ENCODE measurements at regions not wholly inside any gene's neighbourhood (a gene's known extent, or its start where the extent isn't known, plus 50 kb on each side); places are given as distances from the start of the nearest gene placed in this dataset.
"Not testable (repeated sequence)": the region's sequence is repeated elsewhere in the genome, so short reads cannot be mapped to it uniquely, and the experiment has no call there.

DNA sequence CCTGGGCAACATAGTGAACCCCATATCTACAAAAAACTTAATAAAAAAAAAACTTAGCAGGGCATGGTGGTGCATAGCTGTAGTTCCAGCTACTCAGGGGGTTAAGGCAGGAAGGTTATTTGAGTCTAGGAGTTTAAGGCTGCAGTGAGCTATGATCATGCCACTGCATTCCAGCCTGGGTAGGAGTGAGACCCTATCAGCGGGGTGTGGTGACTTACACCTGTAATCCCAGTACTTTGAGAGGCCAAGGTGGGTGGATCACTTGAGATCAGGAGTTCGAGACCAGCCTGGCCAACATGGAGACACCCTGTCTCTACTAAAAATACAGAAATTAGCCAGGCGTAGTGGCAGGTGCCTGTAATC lies 63.0 kb upstream of the TRIM24 start:
- not testable (repeated sequence) for TF ChIP-seq HCFC1 (IDR thresholded peaks at IDR 0.05; ENCODE audit: low read length); CHD1 (IDR thresholded peaks at IDR 0.05; ENCODE audit: low read depth, low read length); SIN3A (IDR thresholded peaks at IDR 0.05; ENCODE audit: low read depth, low read length); MEF2A (IDR thresholded peaks at IDR 0.05; ENCODE audit: insufficient read depth, low read depth, low read length); NFIC (IDR thresholded peaks at IDR 0.05; ENCODE audit: low read depth, low read length); SP1 (IDR thresholded peaks at IDR 0.05; ENCODE audit: low read depth, low read length)
- TF ChIP-seq, protein P1, sequence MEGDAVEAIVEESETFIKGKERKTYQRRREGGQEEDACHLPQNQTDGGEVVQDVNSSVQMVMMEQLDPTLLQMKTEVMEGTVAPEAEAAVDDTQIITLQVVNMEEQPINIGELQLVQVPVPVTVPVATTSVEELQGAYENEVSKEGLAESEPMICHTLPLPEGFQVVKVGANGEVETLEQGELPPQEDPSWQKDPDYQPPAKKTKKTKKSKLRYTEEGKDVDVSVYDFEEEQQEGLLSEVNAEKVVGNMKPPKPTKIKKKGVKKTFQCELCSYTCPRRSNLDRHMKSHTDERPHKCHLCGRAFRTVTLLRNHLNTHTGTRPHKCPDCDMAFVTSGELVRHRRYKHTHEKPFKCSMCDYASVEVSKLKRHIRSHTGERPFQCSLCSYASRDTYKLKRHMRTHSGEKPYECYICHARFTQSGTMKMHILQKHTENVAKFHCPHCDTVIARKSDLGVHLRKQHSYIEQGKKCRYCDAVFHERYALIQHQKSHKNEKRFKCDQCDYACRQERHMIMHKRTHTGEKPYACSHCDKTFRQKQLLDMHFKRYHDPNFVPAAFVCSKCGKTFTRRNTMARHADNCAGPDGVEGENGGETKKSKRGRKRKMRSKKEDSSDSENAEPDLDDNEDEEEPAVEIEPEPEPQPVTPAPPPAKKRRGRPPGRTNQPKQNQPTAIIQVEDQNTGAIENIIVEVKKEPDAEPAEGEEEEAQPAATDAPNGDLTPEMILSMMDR (IDR thresholded peaks at IDR 0.05 in 2 of 3, conservative IDR thresholded peaks at IDR 0.05 in 1 of 3; ENCODE audit: control insufficient read depth in 2 of 3, extremely low read depth in 1 of 3, insufficient read depth in 1 of 3, low read depth in 3 of 3, low read length in 3 of 3): not testable (repeated sequence)
- TF ChIP-seq, protein P2, sequence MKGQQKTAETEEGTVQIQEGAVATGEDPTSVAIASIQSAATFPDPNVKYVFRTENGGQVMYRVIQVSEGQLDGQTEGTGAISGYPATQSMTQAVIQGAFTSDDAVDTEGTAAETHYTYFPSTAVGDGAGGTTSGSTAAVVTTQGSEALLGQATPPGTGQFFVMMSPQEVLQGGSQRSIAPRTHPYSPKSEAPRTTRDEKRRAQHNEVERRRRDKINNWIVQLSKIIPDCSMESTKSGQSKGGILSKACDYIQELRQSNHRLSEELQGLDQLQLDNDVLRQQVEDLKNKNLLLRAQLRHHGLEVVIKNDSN (IDR thresholded peaks at IDR 0.05; ENCODE audit: borderline replicate concordance, extremely low read length, insufficient read depth, low read depth, low read length): not testable (repeated sequence)
- TF ChIP-seq, protein P3, sequence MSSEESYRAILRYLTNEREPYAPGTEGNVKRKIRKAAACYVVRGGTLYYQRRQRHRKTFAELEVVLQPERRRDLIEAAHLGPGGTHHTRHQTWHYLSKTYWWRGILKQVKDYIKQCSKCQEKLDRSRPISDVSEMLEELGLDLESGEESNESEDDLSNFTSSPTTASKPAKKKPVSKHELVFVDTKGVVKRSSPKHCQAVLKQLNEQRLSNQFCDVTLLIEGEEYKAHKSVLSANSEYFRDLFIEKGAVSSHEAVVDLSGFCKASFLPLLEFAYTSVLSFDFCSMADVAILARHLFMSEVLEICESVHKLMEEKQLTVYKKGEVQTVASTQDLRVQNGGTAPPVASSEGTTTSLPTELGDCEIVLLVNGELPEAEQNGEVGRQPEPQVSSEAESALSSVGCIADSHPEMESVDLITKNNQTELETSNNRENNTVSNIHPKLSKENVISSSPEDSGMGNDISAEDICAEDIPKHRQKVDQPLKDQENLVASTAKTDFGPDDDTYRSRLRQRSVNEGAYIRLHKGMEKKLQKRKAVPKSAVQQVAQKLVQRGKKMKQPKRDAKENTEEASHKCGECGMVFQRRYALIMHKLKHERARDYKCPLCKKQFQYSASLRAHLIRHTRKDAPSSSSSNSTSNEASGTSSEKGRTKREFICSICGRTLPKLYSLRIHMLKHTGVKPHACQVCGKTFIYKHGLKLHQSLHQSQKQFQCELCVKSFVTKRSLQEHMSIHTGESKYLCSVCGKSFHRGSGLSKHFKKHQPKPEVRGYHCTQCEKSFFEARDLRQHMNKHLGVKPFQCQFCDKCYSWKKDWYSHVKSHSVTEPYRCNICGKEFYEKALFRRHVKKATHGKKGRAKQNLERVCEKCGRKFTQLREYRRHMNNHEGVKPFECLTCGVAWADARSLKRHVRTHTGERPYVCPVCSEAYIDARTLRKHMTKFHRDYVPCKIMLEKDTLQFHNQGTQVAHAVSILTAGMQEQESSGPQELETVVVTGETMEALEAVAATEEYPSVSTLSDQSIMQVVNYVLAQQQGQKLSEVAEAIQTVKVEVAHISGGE (CRISPR knock-in tag; IDR thresholded peaks at IDR 0.05): not testable (repeated sequence)
- TF ChIP-seq, protein P4, sequence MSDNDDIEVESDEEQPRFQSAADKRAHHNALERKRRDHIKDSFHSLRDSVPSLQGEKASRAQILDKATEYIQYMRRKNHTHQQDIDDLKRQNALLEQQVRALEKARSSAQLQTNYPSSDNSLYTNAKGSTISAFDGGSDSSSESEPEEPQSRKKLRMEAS (IDR thresholded peaks at IDR 0.05; ENCODE audit: low read depth, low read length): not testable (repeated sequence)
